Osteoblast (primary cell): ENCODE measurements at regions not wholly inside any gene's neighbourhood (a gene's known extent, or its start where the extent isn't known, plus 50 kb on each side); places are given as distances from the start of the nearest gene placed in this dataset.

Source experiments
- DNase-seq: peaks from one replicate; pipeline ENCODE4 v3.0.0; 2011; ENCODE audit warnings: low spot score, mixed read lengths; ENCODE audit not compliant: insufficient read length; ENCODE audit errors: missing footprints
- H2AFZ ChIP-seq: 2 replicates; pipeline ENCODE4 v1.6.0; 2011; ENCODE audit warnings: mild to moderate bottlenecking, low read length
- H3K27ac ChIP-seq: 2 replicates; pipeline ENCODE4 v1.5.1; 2011; ENCODE audit warnings: mild to moderate bottlenecking, low read depth, low read length, moderate library complexity
- H3K27me3 ChIP-seq: 2 replicates; pipeline ENCODE4 v1.6.0; 2012; ENCODE audit warnings: mild to moderate bottlenecking, control low read depth, inconsistent platforms, low read length, moderate library complexity; ENCODE audit not compliant: insufficient read depth
- H3K36me3 ChIP-seq: 2 replicates; pipeline ENCODE4 v1.5.1; 2011; ENCODE audit warnings: mild to moderate bottlenecking, low read length, control low read depth, moderate library complexity; ENCODE audit not compliant: insufficient read depth
- H3K4me1 ChIP-seq: 2 replicates; pipeline ENCODE4 v1.5.1; 2011; ENCODE audit warnings: mild to moderate bottlenecking, low read length, control low read depth, moderate library complexity; ENCODE audit not compliant: insufficient read depth
- H3K4me2 ChIP-seq: 2 replicates; pipeline ENCODE4 v1.6.0; 2011; ENCODE audit warnings: mild to moderate bottlenecking, low read length; ENCODE audit not compliant: insufficient read depth
- H3K4me3 ChIP-seq: fragments of 200-600 bp; sonication (generic); 3 replicates; pipeline ENCODE4 v1.5.1; 2012; ENCODE audit warnings: mild to moderate bottlenecking, low read length, inconsistent platforms; ENCODE audit not compliant: insufficient read depth
- H3K79me2 ChIP-seq: 2 replicates; pipeline ENCODE4 v1.6.0; 2012; ENCODE audit warnings: mild to moderate bottlenecking, low read length, control low read depth, inconsistent platforms; ENCODE audit not compliant: insufficient read depth
- H3K9me3 ChIP-seq: 2 replicates; pipeline ENCODE4 v1.5.1; 2011; ENCODE audit warnings: low read depth, low read length, control low read depth
- H4K20me1 ChIP-seq: 2 replicates; pipeline ENCODE4 v1.6.0; 2012; ENCODE audit warnings: mild to moderate bottlenecking, low read length, control low read depth; ENCODE audit not compliant: insufficient read depth
- CTCF ChIP-seq: IDR thresholded peaks from 2 replicates; pipeline ENCODE4 v1.5.1; 2011; ENCODE audit warnings: mild to moderate bottlenecking, low read depth, low read length, moderate library complexity; ENCODE audit errors: extremely low read depth

GRCh38 chr9:24721621-24722020 lies 175.9 kb upstream of the IZUMO3 start:
- H3K79me2 ChIP-seq = no peaks in the 10 kb centered on the region
- no peaks in the 10 kb centered on the region for H3K27me3 ChIP-seq
- no peak overlapping the region for H3K4me3 ChIP-seq
- no peaks in the 10 kb centered on the region for H3K9me3 ChIP-seq
- no peak overlapping the region for H3K4me2 ChIP-seq
- no peak for TF ChIP-seq CTCF
- H3K36me3 ChIP-seq = no peaks in the 10 kb centered on the region
- no peak overlapping the region for H3K27ac ChIP-seq
- no peaks in the 10 kb centered on the region for H3K4me1 ChIP-seq
- H4K20me1 ChIP-seq = no peaks in the 10 kb centered on the region
- DNase-seq = no peak
- H2AFZ ChIP-seq = no peak overlapping the region

- H3K27me3 ChIP-seq = no peaks in the 10 kb centered on the region
- H3K4me1 ChIP-seq = no peaks in the 10 kb centered on the region
- no peak overlapping the region for H2AFZ ChIP-seq
- no peak overlapping the region for H3K4me3 ChIP-seq
- no peaks in the 10 kb centered on the region for H3K79me2 ChIP-seq
- TF ChIP-seq CTCF = no peak
- H3K9me3 ChIP-seq = peaks cover 7% of the 10 kb centered on the region
- H3K36me3 ChIP-seq = no peaks in the 10 kb centered on the region
- no peak for DNase-seq
- H4K20me1 ChIP-seq = no peaks in the 10 kb centered on the region
- no peak overlapping the region for H3K4me2 ChIP-seq
- no peak overlapping the region for H3K27ac ChIP-seq
Observed at GRCh38 chr9:24712206-24712605, 166.5 kb upstream of the IZUMO3 start.

GRCh38 chr9:24708814-24709213 lies 163.1 kb upstream of the IZUMO3 start:
- Histone ChIP-seq H3K9me3 (peaks cover 7% of the 10 kb centered on the region), H3K4me3 (no peak overlapping the region)
- no peak for DNase-seq

GRCh38 chr9:24698881-24699518 lies 153.3 kb upstream of the IZUMO3 start:
- no peaks in the 10 kb centered on the region for H3K4me1 ChIP-seq
- H3K27me3 ChIP-seq = no peaks in the 10 kb centered on the region
- H3K27ac ChIP-seq = no peak overlapping the region
- no peak overlapping the region for H2AFZ ChIP-seq
- H3K9me3 ChIP-seq = no peaks in the 10 kb centered on the region
- no peaks in the 10 kb centered on the region for H3K79me2 ChIP-seq
- no peak overlapping the region for H3K4me2 ChIP-seq
- no peaks in the 10 kb centered on the region for H3K36me3 ChIP-seq
- no peaks in the 10 kb centered on the region for H4K20me1 ChIP-seq
- H3K4me3 ChIP-seq = no peak overlapping the region
- TF ChIP-seq CTCF = no peak
- no peak for DNase-seq

More at GRCh38 chr9:24708814-24709213, 163.1 kb upstream of the IZUMO3 start:
- H3K27me3 ChIP-seq = no peaks in the 10 kb centered on the region
- H3K27ac ChIP-seq = no peak overlapping the region
- no peak overlapping the region for H3K4me2 ChIP-seq
- H3K36me3 ChIP-seq = no peaks in the 10 kb centered on the region
- no peak overlapping the region for H2AFZ ChIP-seq
- H4K20me1 ChIP-seq = no peaks in the 10 kb centered on the region
- H3K79me2 ChIP-seq = no peaks in the 10 kb centered on the region
- H3K4me1 ChIP-seq = no peaks in the 10 kb centered on the region
- no peak for TF ChIP-seq CTCF
